Neural cell (in vitro differentiated cells): ENCODE measurements at regions not wholly inside any gene's neighbourhood (a gene's known extent, or its start where the extent isn't known, plus 50 kb on each side); places are given as distances from the start of the nearest gene placed in this dataset.

Experiments used
- H2AFZ ChIP-seq: fragments of 200-600, 300-800 bp; sonication (generic), shearing (Covaris generic); 2 replicates; pipeline ENCODE4 v1.6.0; 2014; ENCODE audit warnings: low read depth, mild to moderate bottlenecking, antibody characterized with exemption, low read length, moderate library complexity
- H3F3A ChIP-seq: fragments of 200-600 bp; shearing (Covaris generic); 2 replicates; pipeline ENCODE4 v1.6.1; 2016; ENCODE audit warnings: mild to moderate bottlenecking, moderate library complexity, mixed read lengths, antibody characterized with exemption, low read length; ENCODE audit not compliant: insufficient read depth, poor library complexity, severe bottlenecking
- H3K27ac ChIP-seq: fragments of 200-600, 300-800 bp; sonication (generic), shearing (Covaris generic); 2 replicates; pipeline ENCODE4 v1.5.1; 2014; ENCODE audit warnings: mild to moderate bottlenecking, low read length, moderate library complexity
- H3K27me3 ChIP-seq: fragments of 300-800, 200-600 bp; sonication (generic), shearing (Covaris generic); 2 replicates; pipeline ENCODE4 v1.6.0; 2014; ENCODE audit warnings: mild to moderate bottlenecking, low read depth, low read length, moderate library complexity; ENCODE audit not compliant: insufficient read depth
- H3K36me3 ChIP-seq: fragments of 300-800, 200-600 bp; sonication (generic), shearing (Covaris generic); 2 replicates; pipeline ENCODE4 v1.5.1; 2014; ENCODE audit warnings: mild to moderate bottlenecking, antibody characterized with exemption, low read length, moderate library complexity; ENCODE audit not compliant: insufficient read depth
- H3K4me2 ChIP-seq: fragments of 300-800, 200-600 bp; sonication (generic), shearing (Covaris generic); 2 replicates; pipeline ENCODE4 v1.6.0; 2014; ENCODE audit warnings: mild to moderate bottlenecking, low read length
- H3K4me3 ChIP-seq: fragments of 300-800, 200-600 bp; sonication (generic), shearing (Covaris generic); 2 replicates; pipeline ENCODE4 v1.5.1; 2014; ENCODE audit warnings: mild to moderate bottlenecking, low read length, moderate library complexity
- H3K79me2 ChIP-seq: fragments of 200-600 bp; shearing (Covaris generic); replicated peaks from 2 replicates; pipeline ENCODE4 v1.6.0; 2014; ENCODE audit warnings: mild to moderate bottlenecking, low read length, moderate library complexity; ENCODE audit not compliant: insufficient read depth
- H3K9ac ChIP-seq: fragments of 300-800, 200-600 bp; sonication (generic), shearing (Covaris generic); 2 replicates; pipeline ENCODE4 v1.6.1; 2016; ENCODE audit warnings: mild to moderate bottlenecking, low read length, mixed read lengths
- H3K9me2 ChIP-seq: fragments of 200-600 bp; shearing (Covaris generic); 2 replicates; pipeline ENCODE4 v1.6.1; 2016; ENCODE audit warnings: mild to moderate bottlenecking, low read length, mixed read lengths; ENCODE audit not compliant: insufficient read depth
- H3K9me3 ChIP-seq: fragments of 200-600, 300-800 bp; sonication (generic), shearing (Covaris generic); 2 replicates; pipeline ENCODE4 v1.6.1; 2016; ENCODE audit warnings: mild to moderate bottlenecking, mixed run types, low read length, moderate library complexity, mixed read lengths
- H4K20me1 ChIP-seq: fragments of 200-600 bp; shearing (Covaris generic); 2 replicates; pipeline ENCODE4 v1.6.1; 2016; ENCODE audit warnings: mild to moderate bottlenecking, mixed run types; ENCODE audit not compliant: insufficient read depth
- CTCF ChIP-seq: fragments of 450-650 bp; IDR thresholded peaks from 2 replicates; pipeline ENCODE4 v1.5.1; 2014; ENCODE audit warnings: antibody characterized with exemption, mild to moderate bottlenecking, moderate library complexity; ENCODE audit not compliant: poor library complexity, severe bottlenecking
- EP300 ChIP-seq: fragments of 450-650 bp; conservative IDR thresholded peaks from 2 replicates; pipeline ENCODE4 v1.6.1; 2014; ENCODE audit warnings: antibody characterized with exemption, mild to moderate bottlenecking, moderate library complexity; ENCODE audit not compliant: poor library complexity, severe bottlenecking
- EZH2 ChIP-seq: fragments of 200-600, 300-800 bp; shearing (Covaris generic), sonication (generic); IDR thresholded peaks from 2 replicates; pipeline ENCODE4 v1.6.1; 2014; ENCODE audit warnings: antibody characterized with exemption, low read length, borderline replicate concordance, mild to moderate bottlenecking; ENCODE audit not compliant: insufficient read depth, poor library complexity, severe bottlenecking
- MXI1 ChIP-seq: fragments of 450-650 bp; conservative IDR thresholded peaks from 2 replicates; pipeline ENCODE4 v1.6.1; 2014; ENCODE audit warnings: antibody characterized with exemption, mild to moderate bottlenecking; ENCODE audit not compliant: poor library complexity, severe bottlenecking
- POLR2AphosphoS5 ChIP-seq: IDR thresholded peaks from 2 replicates; pipeline ENCODE4 v1.6.1; 2012
- RAD21 ChIP-seq: fragments of 450-650 bp; conservative IDR thresholded peaks from 2 replicates; pipeline ENCODE4 v1.6.1; 2014; ENCODE audit warnings: antibody characterized with exemption, mild to moderate bottlenecking, moderate library complexity
- REST ChIP-seq: IDR thresholded peaks from 2 replicates; pipeline ENCODE4 v1.6.1; 2012; ENCODE audit warnings: borderline replicate concordance
- SMC3 ChIP-seq: fragments of 450-650 bp; conservative IDR thresholded peaks from 2 replicates; pipeline ENCODE4 v1.6.1; 2014; ENCODE audit warnings: antibody characterized with exemption, mild to moderate bottlenecking, moderate library complexity; ENCODE audit not compliant: poor library complexity
- TAF1 ChIP-seq: IDR thresholded peaks from 2 replicates; pipeline ENCODE4 v1.6.1; 2012; ENCODE audit warnings: low read depth

- Histone ChIP-seq H3K9ac (no peak overlapping the region), H3K36me3 (no peaks in the 10 kb centered on the region), H3K4me2 (no peak overlapping the region), H3K27me3 (no peaks in the 10 kb centered on the region), H3K27ac (no peak overlapping the region), H3F3A (no peaks in the 10 kb centered on the region), H3K9me3 (no peaks in the 10 kb centered on the region), H3K4me3 (no peak overlapping the region), H2AFZ (no peak overlapping the region), H3K79me2 (no peaks in the 10 kb centered on the region), H3K9me2 (no peaks in the 10 kb centered on the region), H4K20me1 (no peaks in the 10 kb centered on the region)
- TF ChIP-seq REST (no peak), CTCF (no peak), MXI1 (no peak), POLR2AphosphoS5 (no peak), RAD21 (no peak), TAF1 (no peak), EZH2 (no peak), EP300 (no peak), SMC3 (no peak)
Measured at GRCh38 chr17:6019959-6020358, 50.2 kb upstream of the WSCD1 start.

- H3K4me2 ChIP-seq: no peak overlapping the region
- H3K9ac ChIP-seq: no peak overlapping the region
Measured at GRCh38 chr17:6020376-6021010, 49.7 kb upstream of the WSCD1 start.

More at GRCh38 chr17:6020376-6021010, 49.7 kb upstream of the WSCD1 start:
- TF ChIP-seq EP300 (no peak), POLR2AphosphoS5 (no peak), EZH2 (no peak), SMC3 (no peak), CTCF (no peak), REST (no peak), RAD21 (no peak), TAF1 (no peak), MXI1 (no peak)
- H3K4me3 ChIP-seq: no peak overlapping the region
- H3K9me3 ChIP-seq: no peaks in the 10 kb centered on the region
- no peaks in the 10 kb centered on the region for H3K79me2 ChIP-seq
- H2AFZ ChIP-seq: no peak overlapping the region
- no peaks in the 10 kb centered on the region for H3F3A ChIP-seq
- H3K9me2 ChIP-seq: no peaks in the 10 kb centered on the region
- H3K27me3 ChIP-seq: no peaks in the 10 kb centered on the region
- H4K20me1 ChIP-seq: no peaks in the 10 kb centered on the region
- H3K36me3 ChIP-seq: no peaks in the 10 kb centered on the region
- H3K27ac ChIP-seq: no peak overlapping the region
